GM12864 (cell line): ENCODE measurements at regions not wholly inside any gene's neighbourhood (a gene's known extent, or its start where the extent isn't known, plus 50 kb on each side); places are given as distances from the start of the nearest gene placed in this dataset.

ENCODE experiments used
- DNase-seq: peaks from one replicate; pipeline ENCODE4 v3.0.0-alpha.2; 2011; ENCODE audit warnings: low read depth
- H3K4me3 ChIP-seq: 2 replicates; pipeline ENCODE4 v1.5.1; 2011; ENCODE audit warnings: mild to moderate bottlenecking, low read depth, low read length, control low read depth
- CTCF ChIP-seq: IDR thresholded peaks from 2 replicates; pipeline ENCODE4 v1.5.1; 2011; ENCODE audit warnings: low read depth, mild to moderate bottlenecking, moderate library complexity, low read length, control low read depth, inconsistent platforms; ENCODE audit errors: missing control alignments

GRCh38 chr11:113551645-113552044 is 76.4 kb upstream of the DRD2 start:
- TF ChIP-seq CTCF = no peak
- no peak for DNase-seq
- no peak overlapping the region for H3K4me3 ChIP-seq

DNA sequence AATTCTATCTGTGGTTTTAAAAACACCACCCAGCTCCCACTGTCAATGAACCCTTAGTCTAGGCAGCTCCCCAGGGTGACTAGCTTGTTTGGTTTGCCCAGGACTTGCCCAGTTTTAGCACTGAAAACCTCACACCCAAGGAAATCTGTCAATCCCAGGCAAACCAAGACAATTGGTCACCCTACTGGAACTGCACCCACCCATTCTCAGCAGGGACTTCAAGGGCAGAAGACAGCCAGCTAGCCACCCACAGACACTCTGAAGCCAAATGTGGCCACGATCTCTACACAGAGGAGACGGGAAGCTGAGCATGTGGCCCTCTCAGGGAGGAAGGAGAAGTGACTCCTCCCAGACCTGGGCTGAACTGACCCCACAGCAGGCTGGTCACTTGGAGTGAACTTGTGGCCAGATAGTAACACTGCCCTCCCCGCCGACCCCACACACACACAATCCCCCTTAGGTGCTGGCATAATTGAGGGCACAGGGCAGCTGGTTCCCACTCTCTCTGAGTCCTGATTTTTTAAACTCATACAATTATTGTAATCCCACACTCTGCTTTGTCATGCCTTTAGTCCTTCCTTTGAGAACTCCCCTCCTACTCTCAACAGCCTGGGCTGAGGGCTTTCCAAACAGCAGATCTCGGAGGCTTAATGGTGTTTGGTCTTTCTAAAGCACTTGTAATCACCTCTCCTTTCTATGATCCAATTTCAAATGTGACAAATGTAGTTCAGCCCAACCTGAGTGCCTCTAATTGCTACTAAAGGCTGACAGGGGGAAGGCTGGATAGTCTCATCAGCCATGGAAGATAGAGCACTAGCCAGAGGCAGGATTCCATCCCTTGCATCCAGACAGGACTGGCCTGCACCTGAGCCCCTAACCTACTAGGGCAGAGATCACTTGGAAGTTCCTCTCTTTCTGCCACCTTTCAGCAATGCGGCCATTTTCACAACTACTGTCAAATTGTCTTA is 74.7 kb upstream of the DRD2 start:
- no peak for TF ChIP-seq CTCF
- H3K4me3 ChIP-seq = no peak overlapping the region
- DNase-seq = no peak

DNA sequence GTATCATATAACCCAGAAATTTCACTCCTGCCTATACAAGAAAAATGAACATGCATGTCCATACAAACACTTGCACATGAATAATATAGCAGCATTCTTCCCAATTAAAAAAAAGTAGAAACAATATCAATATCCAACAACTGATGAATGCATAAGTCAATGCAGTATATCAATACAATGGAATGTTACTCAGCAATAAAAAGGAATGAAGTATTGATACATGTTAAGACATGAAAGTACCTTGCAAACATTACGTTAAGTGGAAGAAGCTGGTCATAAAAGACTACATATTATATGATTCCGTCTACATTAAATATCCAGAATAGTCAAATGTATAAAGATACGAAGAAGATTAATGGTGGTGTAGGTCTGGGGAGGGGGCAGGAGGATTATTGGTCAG is 73.9 kb upstream of the DRD2 start:
- DNase-seq = no peak
- no peak overlapping the region for H3K4me3 ChIP-seq
- TF ChIP-seq CTCF = no peak

DNA sequence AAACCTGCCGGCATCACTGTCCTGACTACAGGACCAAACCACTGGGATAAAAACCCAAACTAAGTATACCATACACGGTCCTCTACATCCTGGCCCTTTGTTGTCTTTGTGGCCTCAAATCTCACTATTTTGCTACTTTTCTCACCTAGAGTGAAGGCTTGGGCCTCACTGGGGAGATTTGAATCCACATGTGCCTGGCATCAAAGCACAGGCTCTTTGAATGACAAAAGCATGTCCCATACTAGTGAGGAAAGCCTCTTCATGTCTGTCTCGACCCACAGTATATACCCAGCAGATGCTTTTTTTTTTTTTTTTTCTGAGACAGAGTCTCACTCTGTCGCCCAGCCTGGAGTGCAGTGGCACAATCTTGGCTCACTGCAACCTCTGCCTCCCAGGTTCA is 72.5 kb upstream of the DRD2 start:
- no peak for DNase-seq
- H3K4me3 ChIP-seq = no peak overlapping the region
- no peak for TF ChIP-seq CTCF

DNA sequence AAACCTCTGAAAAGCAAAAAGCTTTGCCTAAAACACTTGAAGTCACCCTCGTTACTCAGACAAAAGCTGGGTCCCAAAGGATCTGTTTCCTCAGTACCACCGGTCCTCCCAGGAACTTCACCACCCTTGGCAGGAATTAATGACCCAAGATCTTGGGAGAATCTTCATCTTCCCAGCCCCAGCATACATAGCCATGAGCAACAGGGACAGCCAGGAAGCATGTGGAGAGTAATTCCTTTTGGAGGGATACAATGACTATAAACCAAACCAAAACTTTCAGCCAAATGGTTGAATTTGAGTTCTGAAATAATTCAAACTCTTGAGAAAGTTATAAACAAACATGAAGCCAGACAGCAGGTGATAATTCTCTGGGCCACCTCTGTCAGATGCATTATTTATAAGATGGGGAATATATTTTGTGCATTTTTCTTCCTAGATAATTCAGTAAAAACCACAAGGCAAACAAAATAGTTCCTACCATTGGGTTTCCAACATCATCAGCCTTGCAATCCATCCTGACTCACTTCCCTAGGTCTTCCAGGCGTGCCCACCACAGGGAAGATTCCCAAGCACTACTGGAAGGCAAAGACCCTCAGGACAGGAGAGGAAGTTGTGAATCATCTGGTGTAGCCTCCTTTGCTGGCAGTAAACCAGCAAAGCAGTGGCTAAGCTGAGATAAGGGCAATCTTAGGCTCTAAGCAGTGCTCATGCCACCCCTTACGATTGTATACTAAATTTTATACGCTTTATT is 71.7 kb upstream of the DRD2 start:
- no peak overlapping the region for H3K4me3 ChIP-seq
- DNase-seq = no peak
- no peak for TF ChIP-seq CTCF

DNA sequence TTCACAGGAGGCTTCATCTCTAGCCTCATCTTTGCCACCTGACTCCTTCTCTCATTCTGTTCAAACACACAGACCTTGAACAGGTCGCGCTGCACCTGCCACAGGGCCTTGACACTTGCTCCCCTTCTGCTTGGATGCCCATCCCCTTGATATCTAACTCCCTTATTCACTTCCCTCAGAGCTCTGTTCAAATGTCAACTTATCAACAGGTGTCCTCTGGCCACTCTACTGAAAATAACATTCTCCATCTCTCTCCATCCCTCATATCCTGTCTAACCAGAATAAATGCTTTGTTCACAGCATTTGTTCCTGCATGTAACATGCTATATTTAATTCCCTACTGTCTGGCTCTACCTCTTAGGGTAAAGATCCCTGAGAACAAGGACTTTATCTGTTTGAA is 67.2 kb upstream of the DRD2 start:
- H3K4me3 ChIP-seq = no peak overlapping the region
- DNase-seq = no peak
- no peak for TF ChIP-seq CTCF
